HCT116 (cell line): ENCODE measurements at regions not wholly inside any gene's neighbourhood (a gene's known extent, or its start where the extent isn't known, plus 50 kb on each side); places are given as distances from the start of the nearest gene placed in this dataset.

ENCODE experiments used
- ATAC-seq: fragments of 200-7000 bp; cut with Tn5 transposase; 2 replicates; pipeline ENCODE4 v1.9.1; 2020; ENCODE audit warnings: mild to moderate bottlenecking, moderate library complexity
- BruUV-seq: library from RNA; stranded (reverse); fragments of 400-500 nt; replicated peaks from 2 replicates; lab custom pipeline; 2021; lab: Mats Ljungman, UMichigan
- CTCF ChIA-PET: fragments of 300-600 bp; sonication (Branson Sonifier 250); formaldehyde crosslinking; loops from one replicate; lab custom pipeline; 2021; ENCODE audit warnings: antibody characterized with exemption; lab: Charles Lee
- POLR2A ChIA-PET: fragments of 300-600, 350-600 bp; sonication (Branson Sonifier 250); formaldehyde crosslinking; loops from one replicate; lab custom pipeline; 2021; ENCODE audit warnings: antibody characterized with exemption; lab: Charles Lee
- RAD21 ChIA-PET, 2 experiments: fragments of 300-600 bp; sonication (Branson Sonifier 250); formaldehyde crosslinking; loops; one replicate each; lab custom pipeline; 2023; ENCODE audit warnings: low total read pairs in 2 of 2; ENCODE audit not compliant: uncharacterized antibody in 2 of 2, unreplicated experiment in 2 of 2, low non-redundant PET in 1 of 2; lab: Charles Lee
- DNase-seq: peaks from one replicate; pipeline ENCODE4 v3.0.0-alpha.2; 2010; ENCODE audit warnings: low read depth, low spot score
- H2AFZ ChIP-seq: fragments of 200-600 bp; shearing (Covaris generic), sonication (generic); 2 replicates; pipeline ENCODE4 v1.6.1; 2017; ENCODE audit warnings: low read depth, mixed run types, mixed read lengths, antibody characterized with exemption, low read length; ENCODE audit not compliant: poor library complexity, severe bottlenecking
- H3K27ac ChIP-seq: 2 replicates; pipeline ENCODE4 v1.5.1; 2012; ENCODE audit warnings: low read depth, low read length
- H3K27me3 ChIP-seq: fragments of 200-600 bp; sonication (generic); 2 replicates; pipeline ENCODE4 v1.6.1; 2016; ENCODE audit warnings: mixed run types, low read length, mixed read lengths; ENCODE audit not compliant: insufficient read depth
- H3K36me3 ChIP-seq, 2 experiments: fragments of 200-500 bp in 1 of 2; fragments of 200-600 bp in 1 of 2; sonication (Bioruptor generic) in 1 of 2; sonication (generic) in 1 of 2; 2 replicates each; pipeline versions ENCODE4 v1.5.1 to v1.6.1; 2014 to 2016; ENCODE audit warnings: low read length in 2 of 2, inconsistent platforms in 1 of 2, mixed read lengths in 1 of 2, mixed run types in 1 of 2; ENCODE audit not compliant: insufficient read depth in 2 of 2, control insufficient read depth in 1 of 2
- H3K4me1 ChIP-seq, 2 experiments: fragments of 200-600 bp in 1 of 2; sonication (generic) in 1 of 2; 2 replicates each; pipeline versions ENCODE4 v1.5.1 to v1.6.1; 2012 to 2017; ENCODE audit warnings: low read length in 2 of 2, inconsistent platforms in 1 of 2, mild to moderate bottlenecking in 1 of 2, mixed read lengths in 1 of 2, mixed run types in 1 of 2, moderate library complexity in 1 of 2; ENCODE audit not compliant: insufficient read depth in 2 of 2, control insufficient read depth in 1 of 2
- H3K4me2 ChIP-seq: fragments of 200-600 bp; sonication (generic); 2 replicates; pipeline ENCODE4 v1.6.1; 2017; ENCODE audit warnings: mixed run types, low read length, mixed read lengths
- H3K4me3 ChIP-seq, 2 experiments: fragments of 200-600 bp in 1 of 2; sonication (generic) in 1 of 2; replicated peaks in 1 of 2; 2 replicates each; pipeline ENCODE4 v1.5.1; 2011 to 2016; ENCODE audit warnings: low read length in 2 of 2, control low read depth in 1 of 2, low read depth in 1 of 2, mild to moderate bottlenecking in 1 of 2, mixed read lengths in 1 of 2, mixed run types in 1 of 2
- H3K79me2 ChIP-seq: fragments of 200-600 bp; sonication (generic); 2 replicates; pipeline ENCODE4 v1.6.1; 2017; ENCODE audit warnings: mild to moderate bottlenecking, mixed run types, low read length, moderate library complexity, mixed read lengths; ENCODE audit not compliant: insufficient read depth
- H3K9ac ChIP-seq: fragments of 200-600 bp; sonication (generic); 2 replicates; pipeline ENCODE4 v1.6.1; 2016; ENCODE audit warnings: low read length, mixed read lengths
- H3K9me2 ChIP-seq: fragments of 200-600 bp; sonication (generic), shearing (Covaris generic); 2 replicates; pipeline ENCODE4 v1.6.1; 2017; ENCODE audit warnings: mixed run types, mild to moderate bottlenecking, moderate library complexity; ENCODE audit not compliant: insufficient read depth
- H3K9me3 ChIP-seq, 2 experiments: fragments of 200-500 bp in 1 of 2; fragments of 200-600 bp in 1 of 2; sonication (Bioruptor generic) in 1 of 2; sonication (generic) in 1 of 2; 2 replicates each; pipeline ENCODE4 v1.6.1; 2014 to 2017; ENCODE audit warnings: low read length in 2 of 2, mixed read lengths in 2 of 2, inconsistent platforms in 1 of 2, low read depth in 1 of 2, mild to moderate bottlenecking in 1 of 2, mixed run types in 1 of 2, moderate library complexity in 1 of 2; ENCODE audit not compliant: control insufficient read depth in 1 of 2, insufficient read depth in 1 of 2
- H4K20me1 ChIP-seq: fragments of 200-600 bp; sonication (generic), shearing (Covaris generic); 2 replicates; pipeline ENCODE4 v1.6.1; 2017; ENCODE audit warnings: mixed run types, mild to moderate bottlenecking, moderate library complexity; ENCODE audit not compliant: insufficient read depth
- CBX3 ChIP-seq: IDR thresholded peaks from 2 replicates; pipeline ENCODE4 v1.6.1; 2012; ENCODE audit warnings: low read depth
- CEBPB ChIP-seq: IDR thresholded peaks from 2 replicates; pipeline ENCODE4 v1.6.1; 2012; ENCODE audit warnings: low read depth
- ELF1 ChIP-seq: IDR thresholded peaks from 2 replicates; pipeline ENCODE4 v1.6.1; 2012; ENCODE audit warnings: low read depth, borderline replicate concordance
- EZH2phosphoT487 ChIP-seq: fragments of 200-600 bp; IDR thresholded peaks from 2 replicates; pipeline ENCODE4 v1.6.1; 2018; ENCODE audit warnings: antibody characterized with exemption, borderline replicate concordance
- JUND ChIP-seq: IDR thresholded peaks from 2 replicates; pipeline ENCODE4 v1.6.1; 2012
- POLR2AphosphoS5 ChIP-seq: IDR thresholded peaks from 2 replicates; pipeline ENCODE4 v1.6.1; 2011; ENCODE audit warnings: mild to moderate bottlenecking, low read depth, low read length, moderate library complexity
- RAD21 ChIP-seq: IDR thresholded peaks from 2 replicates; pipeline ENCODE4 v1.6.1; 2012; ENCODE audit warnings: low read depth, mild to moderate bottlenecking
- SIN3A ChIP-seq: IDR thresholded peaks from 2 replicates; pipeline ENCODE4 v1.6.1; 2012; ENCODE audit warnings: low read depth
- SRF ChIP-seq: IDR thresholded peaks from 2 replicates; pipeline ENCODE4 v1.6.1; 2012; ENCODE audit warnings: low read depth
- TCF7L2 ChIP-seq: IDR thresholded peaks from 2 replicates; pipeline ENCODE4 v1.7.0; 2011; ENCODE audit warnings: borderline replicate concordance, inconsistent platforms; ENCODE audit not compliant: insufficient read depth, insufficient read length; ENCODE audit errors: extremely low read depth
- ZNF274 ChIP-seq: fragments of 200-500 bp; sonication (Bioruptor generic); IDR thresholded peaks from 2 replicates; pipeline ENCODE4 v1.6.1; 2014; ENCODE audit warnings: mild to moderate bottlenecking, low read depth, low read length, inconsistent platforms
- intact Hi-C: fragments of 100-400 bp; cut with micrococcal nuclease; formaldehyde crosslinking; loops from 2 replicates; pipeline ENCODE4 v1.10.0; 2022
- TF ChIP-seq, protein P1 (sequence below): IDR thresholded peaks from 2 replicates; pipeline ENCODE4 v1.6.1; 2012; ENCODE audit warnings: low read depth
- TF ChIP-seq, protein P2 (sequence below): IDR thresholded peaks from 2 replicates; pipeline ENCODE4 v1.6.1; 2012

DNA sequence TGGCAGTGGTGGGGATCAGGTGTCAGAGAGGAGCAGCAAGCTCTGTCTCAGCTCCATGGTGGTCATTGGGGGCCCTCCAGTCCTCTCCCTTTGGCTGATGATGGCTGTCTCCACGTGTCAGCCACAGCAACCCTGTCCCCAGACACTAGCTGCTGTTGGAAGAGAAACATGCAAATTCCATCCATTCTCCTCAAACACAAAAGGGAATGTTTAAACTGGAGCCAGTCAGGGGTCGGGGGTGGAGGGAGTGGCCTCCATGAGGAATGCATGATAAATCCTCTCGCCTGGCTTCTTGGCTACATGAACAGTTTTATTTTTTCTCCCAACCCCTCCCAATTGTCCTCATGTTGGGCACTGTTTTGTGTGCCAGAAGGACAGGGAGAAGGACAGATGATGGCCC is 86.4 kb downstream of the EDN3 start:
- Histone ChIP-seq H3K27ac (no peak overlapping the region), H3K9ac (no peak overlapping the region), H3K79me2 (no peaks in the 10 kb centered on the region), H4K20me1 (no peaks in the 10 kb centered on the region), H3K4me1 (no peaks in the 10 kb centered on the region), H3K27me3 (peaks cover 9% of the 10 kb centered on the region), H3K36me3 (no peaks in the 10 kb centered on the region), H3K9me3 (no peaks in the 10 kb centered on the region), H3K4me3 (no peak overlapping the region), H3K9me2 (no peaks in the 10 kb centered on the region), H2AFZ (no peak overlapping the region), H3K4me2 (no peak overlapping the region)
- no peak for DNase-seq
- TF ChIP-seq JUND: no peak
- no peak for TF ChIP-seq CBX3
- no peak for ATAC-seq
- ChIA-PET POLR2A (no interaction called here), CTCF (no interaction called here), RAD21 (no interaction called here)
- intact Hi-C loops: no loop called here
- no TSS peak for BruUV-seq

DNA sequence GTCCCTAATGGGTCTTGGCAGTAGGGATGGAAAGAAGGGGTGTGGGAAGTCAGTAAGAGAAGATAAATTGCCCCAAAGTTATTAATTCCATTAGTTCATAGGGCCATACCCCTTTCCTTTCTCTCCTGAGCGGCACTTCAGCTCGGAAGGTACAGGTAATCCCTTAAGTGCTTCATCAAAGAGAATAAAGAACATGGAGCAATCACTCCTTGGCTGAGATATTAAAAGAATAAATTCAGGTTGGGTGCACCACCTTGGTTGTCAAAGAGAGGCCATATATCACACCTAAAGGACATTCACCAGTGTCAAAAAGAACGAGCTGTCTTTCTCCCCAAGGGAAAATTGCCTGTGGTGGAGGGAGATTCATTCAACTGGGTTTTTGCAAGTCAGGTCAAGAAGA is 87.5 kb downstream of the EDN3 start:
- Histone ChIP-seq H3K9ac (no peak overlapping the region), H3K4me2 (no peak overlapping the region), H2AFZ (no peak overlapping the region), H4K20me1 (no peaks in the 10 kb centered on the region), H3K9me2 (no peaks in the 10 kb centered on the region), H3K4me3 (no peak overlapping the region), H3K4me1 (no peaks in the 10 kb centered on the region), H3K36me3 (no peaks in the 10 kb centered on the region), H3K79me2 (no peaks in the 10 kb centered on the region), H3K27ac (no peak overlapping the region), H3K9me3 (no peaks in the 10 kb centered on the region), H3K27me3 (peaks cover 8% of the 10 kb centered on the region)
- no TSS peak for BruUV-seq
- RAD21 ChIA-PET: no interaction called here
- POLR2A ChIA-PET: no interaction called here
- DNase-seq (no peak), ATAC-seq (no peak)
- CTCF ChIA-PET: no interaction called here
- TF ChIP-seq, protein P1, sequence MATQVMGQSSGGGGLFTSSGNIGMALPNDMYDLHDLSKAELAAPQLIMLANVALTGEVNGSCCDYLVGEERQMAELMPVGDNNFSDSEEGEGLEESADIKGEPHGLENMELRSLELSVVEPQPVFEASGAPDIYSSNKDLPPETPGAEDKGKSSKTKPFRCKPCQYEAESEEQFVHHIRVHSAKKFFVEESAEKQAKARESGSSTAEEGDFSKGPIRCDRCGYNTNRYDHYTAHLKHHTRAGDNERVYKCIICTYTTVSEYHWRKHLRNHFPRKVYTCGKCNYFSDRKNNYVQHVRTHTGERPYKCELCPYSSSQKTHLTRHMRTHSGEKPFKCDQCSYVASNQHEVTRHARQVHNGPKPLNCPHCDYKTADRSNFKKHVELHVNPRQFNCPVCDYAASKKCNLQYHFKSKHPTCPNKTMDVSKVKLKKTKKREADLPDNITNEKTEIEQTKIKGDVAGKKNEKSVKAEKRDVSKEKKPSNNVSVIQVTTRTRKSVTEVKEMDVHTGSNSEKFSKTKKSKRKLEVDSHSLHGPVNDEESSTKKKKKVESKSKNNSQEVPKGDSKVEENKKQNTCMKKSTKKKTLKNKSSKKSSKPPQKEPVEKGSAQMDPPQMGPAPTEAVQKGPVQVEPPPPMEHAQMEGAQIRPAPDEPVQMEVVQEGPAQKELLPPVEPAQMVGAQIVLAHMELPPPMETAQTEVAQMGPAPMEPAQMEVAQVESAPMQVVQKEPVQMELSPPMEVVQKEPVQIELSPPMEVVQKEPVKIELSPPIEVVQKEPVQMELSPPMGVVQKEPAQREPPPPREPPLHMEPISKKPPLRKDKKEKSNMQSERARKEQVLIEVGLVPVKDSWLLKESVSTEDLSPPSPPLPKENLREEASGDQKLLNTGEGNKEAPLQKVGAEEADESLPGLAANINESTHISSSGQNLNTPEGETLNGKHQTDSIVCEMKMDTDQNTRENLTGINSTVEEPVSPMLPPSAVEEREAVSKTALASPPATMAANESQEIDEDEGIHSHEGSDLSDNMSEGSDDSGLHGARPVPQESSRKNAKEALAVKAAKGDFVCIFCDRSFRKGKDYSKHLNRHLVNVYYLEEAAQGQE: no peak
- TF ChIP-seq ZNF274 (no peak), EZH2phosphoT487 (no peak), CBX3 (no peak), ELF1 (no peak), RAD21 (no peak), POLR2AphosphoS5 (no peak), CEBPB (no peak), TCF7L2 (no peak), SRF (no peak), SIN3A (no peak)
- TF ChIP-seq, protein P2, sequence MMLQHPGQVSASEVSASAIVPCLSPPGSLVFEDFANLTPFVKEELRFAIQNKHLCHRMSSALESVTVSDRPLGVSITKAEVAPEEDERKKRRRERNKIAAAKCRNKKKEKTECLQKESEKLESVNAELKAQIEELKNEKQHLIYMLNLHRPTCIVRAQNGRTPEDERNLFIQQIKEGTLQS: no peak
- intact Hi-C loops: no loop called here
